ENCODE measurements at regions not wholly inside any gene's neighbourhood (a gene's known extent, or its start where the extent isn't known, plus 50 kb on each side); places are given as distances from the start of the nearest gene placed in this dataset.

DNA sequence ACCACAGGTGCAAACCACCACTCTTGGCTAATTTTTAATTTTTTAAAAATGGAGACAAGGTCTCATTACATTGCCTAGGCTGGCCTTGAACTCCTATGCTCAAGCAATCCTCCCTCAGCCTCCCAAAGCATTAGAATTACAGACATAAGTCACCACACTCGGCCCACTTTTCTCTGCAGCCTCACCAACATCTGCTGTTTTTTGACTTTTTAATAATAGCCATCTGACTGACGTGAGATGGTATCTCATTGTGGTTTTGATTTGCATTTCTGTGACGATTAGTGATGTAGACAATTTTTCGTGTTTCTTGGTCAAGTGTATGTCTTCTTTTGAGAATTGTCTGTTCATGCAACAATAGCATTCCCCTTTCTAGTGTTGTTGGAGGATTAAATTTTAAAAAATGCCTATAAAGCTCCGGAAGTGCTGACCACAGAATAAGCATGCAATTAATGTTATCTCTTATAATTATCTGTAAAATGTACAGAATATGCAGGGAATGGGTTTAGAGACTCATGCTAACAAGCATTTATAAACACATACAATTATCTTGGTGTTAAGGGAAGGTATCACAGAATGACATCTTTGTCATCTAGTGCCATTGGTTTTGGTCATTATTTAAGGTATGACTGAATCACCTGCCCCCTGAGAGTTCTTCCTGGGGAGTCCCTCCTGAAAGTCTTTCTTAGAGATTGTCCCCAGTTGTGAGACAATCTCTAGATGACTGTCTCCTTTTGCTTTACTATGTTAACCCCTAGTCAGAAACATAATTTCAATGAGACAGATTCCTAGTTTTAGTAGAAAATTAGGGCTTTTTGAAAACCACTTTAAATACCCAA is 118.5 kb upstream of the SERTM1 start:
- no peak overlapping the region for H3K9ac ChIP-seq (replicated peaks in 1 of 4; ENCODE audit: extremely low read depth in 1 of 4, low read depth in 3 of 4, low read length in 3 of 4)
- no peak overlapping the region for H3K23ac ChIP-seq (ENCODE audit: insufficient read length)
- H4K20me1 ChIP-seq (replicated peaks in 1 of 2; ENCODE audit: control insufficient read depth in 1 of 2, insufficient read depth in 2 of 2, low read length in 2 of 2), result peaks cover 0 to 1% of the 10 kb centered on the region in 2 experiments
- no peak overlapping the region for H4K91ac ChIP-seq (replicated peaks; ENCODE audit: insufficient read length, low read length)
- no peak for DNase-seq (ENCODE audit: low read depth in 1 of 2, low spot score in 2 of 2)
- H3K4me1 ChIP-seq (replicated peaks in 1 of 4; ENCODE audit: control insufficient read depth in 3 of 4, insufficient read depth in 4 of 4, low read length in 3 of 4), result no peaks in the 10 kb centered on the region; a peak in 1 of 7 replicates
- no peak overlapping the region for H2AK5ac ChIP-seq (ENCODE audit: low read depth, low read length)
- H2BK20ac ChIP-seq (ENCODE audit: low read length), result no peak overlapping the region
- H2AFZ ChIP-seq (ENCODE audit: low read length), result no peak overlapping the region
- H3K9me3 ChIP-seq (ENCODE audit: insufficient read depth in 2 of 2, low read depth in 1 of 2, low read length in 1 of 2), result no peaks in the 10 kb centered on the region
- H3K4me2 ChIP-seq (ENCODE audit: insufficient read depth in 1 of 2, low read depth in 2 of 2, low read length in 2 of 2), result no peak overlapping the region
- no peaks in the 10 kb centered on the region; a peak in 1 of 7 replicates for H3K27me3 ChIP-seq (replicated peaks in 1 of 4; ENCODE audit: control insufficient read depth in 3 of 4, extremely low read depth in 1 of 4, insufficient read depth in 3 of 4, low read length in 3 of 4)
- FAIRE-seq, result no peak
- H3K4me3 ChIP-seq (ENCODE audit: extremely low read depth in 1 of 4, insufficient read depth in 2 of 4, low read depth in 3 of 4, low read length in 4 of 4), result no peak overlapping the region
- no peak overlapping the region for H2BK12ac ChIP-seq (ENCODE audit: low read depth, low read length)
- no peaks in the 10 kb centered on the region for H3K36me3 ChIP-seq (ENCODE audit: control insufficient read depth in 2 of 4, insufficient read depth in 4 of 4, low read length in 3 of 4)
- H4K5ac ChIP-seq (ENCODE audit: insufficient read length, low read depth, low read length), result no peak overlapping the region
- H3K79me1 ChIP-seq (ENCODE audit: low read depth, low read length), result no peaks in the 10 kb centered on the region
- H3K18ac ChIP-seq (ENCODE audit: extremely low read depth, low read length), result no peak overlapping the region
- no peak overlapping the region for H2BK5ac ChIP-seq (ENCODE audit: low read depth, low read length)
- ChIA-PET POLR2A (ENCODE audit: partially characterized antibody) (no interaction called here), CTCF (ENCODE audit: partially characterized antibody) (no interaction called here)
- no peaks in the 10 kb centered on the region; the same call in 1 of the 2 replicates for H3K23me2 ChIP-seq (ENCODE audit: low read depth, low read length)
- H4K8ac ChIP-seq (ENCODE audit: extremely low read depth, insufficient read depth, low read length), result no peak overlapping the region
- WGBS, 2 experiments (ENCODE audit: extremely low coverage in 1 of 2, insufficient coverage in 1 of 2, insufficient read length in 1 of 2, insufficient replicate concordance in 2 of 2, low coverage in 1 of 2, low lambda C conversion rate in 2 of 2, missing lambda C conversion rate in 1 of 2), result 86% methylated on average over 5 of the region's 5 CpGs; no CpG with 5 or more reads in 1 of the 2 experiments
- no peak overlapping the region for H3K14ac ChIP-seq (ENCODE audit: insufficient read length)
- no peaks in the 10 kb centered on the region for H3K79me2 ChIP-seq (ENCODE audit: control insufficient read depth in 1 of 2, insufficient read depth in 2 of 2, low read length in 2 of 2)
- no peak overlapping the region for H3K27ac ChIP-seq (ENCODE audit: low read depth, low read length)
- H2BK120ac ChIP-seq (replicated peaks; ENCODE audit: low read depth, low read length), result no peak overlapping the region
- H3K4ac ChIP-seq (replicated peaks; ENCODE audit: insufficient read length, low read depth, low read length), result no peak overlapping the region
- no peak overlapping the region for H3K56ac ChIP-seq (replicated peaks; ENCODE audit: insufficient read length, low read depth, low read length)
- H2BK15ac ChIP-seq (ENCODE audit: low read length), result no peak overlapping the region
- TF ChIP-seq KDM4A (IDR thresholded peaks at IDR 0.05; ENCODE audit: low read depth, low read length, severe bottlenecking) (no peak), RAD21 (IDR thresholded peaks at IDR 0.05 in 1 of 2, conservative IDR thresholded peaks at IDR 0.05 in 1 of 2; ENCODE audit: low read depth in 2 of 2, low read length in 2 of 2) (no peak), MAX (IDR thresholded peaks at IDR 0.05) (no peak), BCL11A (IDR thresholded peaks at IDR 0.05; ENCODE audit: low read depth in 2 of 2, low read length in 2 of 2) (no peak), ZNF274 (IDR thresholded peaks at IDR 0.05; ENCODE audit: borderline replicate concordance, extremely low read depth, low read length) (no peak), HDAC2 (IDR thresholded peaks at IDR 0.05; ENCODE audit: borderline replicate concordance in 1 of 2, low read depth in 2 of 2, low read length in 2 of 2) (no peak), CEBPB (IDR thresholded peaks at IDR 0.05; ENCODE audit: low read depth, low read length) (no peak), MAFK (IDR thresholded peaks at IDR 0.05; ENCODE audit: low read depth, low read length) (no peak), FOSL1 (IDR thresholded peaks at IDR 0.05; ENCODE audit: insufficient read depth, low read depth, low read length) (no peak), SIX5 (IDR thresholded peaks at IDR 0.05; ENCODE audit: low read depth, low read length) (no peak), SAP30 (IDR thresholded peaks at IDR 0.05; ENCODE audit: insufficient read depth, insufficient replicate concordance, low read length) (no peak)
